H1 (cell line): ENCODE measurements at regions not wholly inside any gene's neighbourhood (a gene's known extent, or its start where the extent isn't known, plus 50 kb on each side); places are given as distances from the start of the nearest gene placed in this dataset.

Experiments
- CHD7 ChIP-seq: fragments of 300-600 bp; sonication (generic); IDR thresholded peaks from 2 replicates; pipeline ENCODE4 v1.7.1; 2012; ENCODE audit warnings: low read length, moderate library complexity, mild to moderate bottlenecking, inconsistent platforms; ENCODE audit not compliant: insufficient replicate concordance

GRCh38 chr4:100106982-100107381 lies 83.3 kb downstream of the DDIT4L start (continued):
- no peak for TF ChIP-seq CHD7
- TF ChIP-seq, all 59 proteins: peak for 0
